GM12878 (cell line): ENCODE measurements at regions not wholly inside any gene's neighbourhood (a gene's known extent, or its start where the extent isn't known, plus 50 kb on each side); places are given as distances from the start of the nearest gene placed in this dataset.

ENCODE experiments used
- ATAC-seq: fragments of 200-7000 bp; cut with Tn5 transposase; 3 replicates; pipeline ENCODE4 v1.9.1; 2020; ENCODE audit warnings: mild to moderate bottlenecking, moderate library complexity
- BruUV-seq: library from RNA; stranded (reverse); fragments of 400-500 nt; replicated peaks from 2 replicates; lab custom pipeline; 2021; lab: Mats Ljungman, UMichigan
- CTCF ChIA-PET: fragments of 300-600 bp; sonication (Branson Sonifier 250); formaldehyde crosslinking; extraction: SDS; loops from one replicate; lab custom pipeline; 2021; ENCODE audit warnings: inconsistent platforms; lab: Yijun Ruan, JAX
- POLR2A ChIA-PET: fragments of 350-600 bp; formaldehyde crosslinking; extraction: SDS; loops from one replicate; lab custom pipeline; 2021; ENCODE audit warnings: inconsistent platforms; lab: Charles Lee
- RAD21 ChIA-PET: fragments of 300-600 bp; sonication (Branson Sonifier 250); formaldehyde crosslinking; loops from one replicate; lab custom pipeline; 2023; ENCODE audit warnings: antibody characterized with exemption; ENCODE audit not compliant: unreplicated experiment; lab: Charles Lee
- SMC1A ChIA-PET: fragments of 300-600 bp; sonication (Branson Sonifier 250); formaldehyde crosslinking; loops from one replicate; lab custom pipeline; 2023; ENCODE audit not compliant: unreplicated experiment, uncharacterized antibody; lab: Charles Lee
- DNase-seq: peaks from one replicate; pipeline ENCODE4 v3.0.0-alpha.2; 2011; ENCODE audit warnings: low read depth, low spot score
- FAIRE-seq: peaks from 3 replicates; lab custom pipeline; 2011; peaks lifted over from hg19 to GRCh38; lab: Jason Lieb, UNC
- H2AFZ ChIP-seq: 2 replicates; pipeline ENCODE4 v1.6.0; 2011; ENCODE audit warnings: low read depth, low read length, control low read depth; ENCODE audit not compliant: control insufficient read depth
- H3K27ac ChIP-seq: 2 replicates; pipeline ENCODE4 v1.5.1; 2011; ENCODE audit warnings: control low read depth; ENCODE audit not compliant: control insufficient read depth, insufficient read depth
- H3K27me3 ChIP-seq, 2 experiments: replicated peaks in 1 of 2; 2 replicates each; pipeline versions ENCODE4 v1.6.0 to v1.6.1; 2011; ENCODE audit warnings: low read length in 1 of 2; ENCODE audit not compliant: control insufficient read depth in 2 of 2, insufficient read depth in 2 of 2
- H3K36me3 ChIP-seq, 2 experiments: 2 replicates each; pipeline ENCODE4 v1.5.1; 2011; ENCODE audit warnings: low read length in 1 of 2; ENCODE audit not compliant: control insufficient read depth in 2 of 2, insufficient read depth in 2 of 2
- H3K4me1 ChIP-seq: 2 replicates; pipeline ENCODE4 v1.6.1; 2011; ENCODE audit warnings: mild to moderate bottlenecking, low read length, moderate library complexity, mixed read lengths; ENCODE audit not compliant: control insufficient read depth, insufficient read depth
- H3K4me2 ChIP-seq: 2 replicates; pipeline ENCODE4 v1.6.0; 2011; ENCODE audit warnings: control low read depth; ENCODE audit not compliant: control insufficient read depth, insufficient read depth
- H3K4me3 ChIP-seq: fragments of 200-600 bp; sonication (generic); 2 replicates; pipeline ENCODE4 v1.5.1; 2016
- H3K79me2 ChIP-seq: 2 replicates; pipeline ENCODE4 v1.6.0; 2011; ENCODE audit warnings: low read length; ENCODE audit not compliant: control insufficient read depth, insufficient read depth
- H3K9ac ChIP-seq: 2 replicates; pipeline ENCODE4 v1.8.0; 2011; ENCODE audit warnings: low read length, control low read depth, mixed read lengths; ENCODE audit not compliant: control insufficient read depth, insufficient read depth
- H3K9me3 ChIP-seq: replicated peaks from 3 replicates; pipeline ENCODE4 v1.5.1; 2011; ENCODE audit warnings: mild to moderate bottlenecking, low read length; ENCODE audit not compliant: control insufficient read depth, insufficient read depth
- H4K20me1 ChIP-seq: 2 replicates; pipeline ENCODE4 v1.6.0; 2011; ENCODE audit not compliant: control insufficient read depth, insufficient read depth
- EP300 ChIP-seq, 2 experiments: fragments of 150-350 bp in 1 of 2; IDR thresholded peaks; 2 replicates each; pipeline ENCODE4 v1.6.1; 2011 to 2012; ENCODE audit warnings: low read depth in 2 of 2, low read length in 2 of 2, borderline replicate concordance in 1 of 2, improper control_type of control experiment in 1 of 2, inconsistent platforms in 1 of 2; ENCODE audit not compliant: control insufficient read depth in 1 of 2
- FOXK2 ChIP-seq: fragments of 450-650 bp; IDR thresholded peaks from 2 replicates; pipeline ENCODE4 v1.6.1; 2017; ENCODE audit warnings: mild to moderate bottlenecking, moderate library complexity
- IKZF1 ChIP-seq: fragments of 450-650 bp; conservative IDR thresholded peaks from 2 replicates; pipeline ENCODE4 v1.6.1; 2017; ENCODE audit warnings: antibody characterized with exemption, mild to moderate bottlenecking
- NFIC ChIP-seq: IDR thresholded peaks from 2 replicates; pipeline ENCODE4 v1.6.1; 2012; ENCODE audit warnings: low read depth, mild to moderate bottlenecking, inconsistent platforms, low read length, moderate library complexity
- NR2C2 ChIP-seq: IDR thresholded peaks from 2 replicates; pipeline ENCODE4 v1.6.1; 2011; ENCODE audit warnings: borderline replicate concordance, low read depth; ENCODE audit not compliant: control insufficient read depth, insufficient read length
- NRF1 ChIP-seq: conservative IDR thresholded peaks from 2 replicates; pipeline ENCODE4 v1.6.1; 2011; ENCODE audit warnings: mild to moderate bottlenecking, low read depth, low read length, improper control_type of control experiment
- RUNX3 ChIP-seq: IDR thresholded peaks from 2 replicates; pipeline ENCODE4 v1.6.1; 2012; ENCODE audit warnings: low read length, inconsistent platforms
- SIN3A ChIP-seq: IDR thresholded peaks from 2 replicates; pipeline ENCODE4 v1.6.1; 2012; ENCODE audit warnings: low read depth, low read length, improper control_type of control experiment
- SPI1 ChIP-seq: IDR thresholded peaks from 2 replicates; pipeline ENCODE4 v1.6.1; 2011; ENCODE audit warnings: low read depth, mild to moderate bottlenecking, low read length, moderate library complexity, borderline replicate concordance; ENCODE audit not compliant: insufficient read depth
- SRF ChIP-seq, 2 experiments: IDR thresholded peaks; 2 replicates each; pipeline ENCODE4 v1.6.1; 2011; ENCODE audit warnings: low read depth in 2 of 2, low read length in 2 of 2, mild to moderate bottlenecking in 1 of 2, moderate library complexity in 1 of 2
- TCF12 ChIP-seq: IDR thresholded peaks from 2 replicates; pipeline ENCODE4 v1.6.1; 2011; ENCODE audit warnings: low read depth, mild to moderate bottlenecking, low read length
- TCF3 ChIP-seq: IDR thresholded peaks from 2 replicates; pipeline ENCODE4 v1.6.1; 2012; ENCODE audit warnings: low read depth, mild to moderate bottlenecking, low read length, borderline replicate concordance; ENCODE audit not compliant: insufficient read depth
- WGBS: methylation state at CpG from one replicate; pipeline ENCODE4 v1.1.6; 2016; ENCODE audit warnings: low lambda C conversion rate; ENCODE audit not compliant: insufficient replicate concordance, insufficient coverage; ENCODE audit errors: missing lambda C conversion rate; 5-methylcytosine and 5-hydroxymethylcytosine counted together
- in situ Hi-C: fragments of 300-500 bp; cut with MboI; formaldehyde crosslinking; loops from 9 replicates; pipeline ENCODE4 v1.14.3; 2018; ENCODE audit warnings: mixed read lengths
- intact Hi-C: fragments of 100-400 bp; cut with micrococcal nuclease; formaldehyde crosslinking; loops from one replicate; pipeline ENCODE4 v1.14.2; 2022; ENCODE audit not compliant: unreplicated experiment
- TF ChIP-seq, protein P1 (sequence below): fragments of 450-650 bp; IDR thresholded peaks from 2 replicates; pipeline ENCODE4 v1.6.1; 2016; ENCODE audit warnings: mild to moderate bottlenecking, moderate library complexity, borderline replicate concordance
- TF ChIP-seq, protein P2 (sequence below): IDR thresholded peaks from 2 replicates; pipeline ENCODE4 v1.6.1; 2012; ENCODE audit warnings: low read length, inconsistent platforms

- ATAC-seq (peak; percentile 28), DNase-seq (no peak), FAIRE-seq (no peak)
- Histone ChIP-seq H3K79me2 (no peaks in the 10 kb centered on the region), H3K4me2 (no peak overlapping the region), H3K4me3 (no peak overlapping the region), H3K9ac (no peak overlapping the region), H3K4me1 (no peaks in the 10 kb centered on the region), H3K27me3 (no peaks in the 10 kb centered on the region), H3K27ac (no peak overlapping the region), H4K20me1 (no peaks in the 10 kb centered on the region), H3K36me3 (no peaks in the 10 kb centered on the region), H2AFZ (no peak overlapping the region), H3K9me3 (no peaks in the 10 kb centered on the region)
- POLR2A ChIA-PET: interaction anchor here (1.2 kb wide), 1 partner anchor 12 kb away, joined by 4 read pairs; no protein-coding TSS in a partner anchor
- TF ChIP-seq NR2C2 (no peak), SPI1 (peak; percentile 59), SRF (IDR thresholded peaks at IDR 0.05; ENCODE audit: low read depth in 2 of 2, low read length in 2 of 2) (peak in 1 of 2 experiments; percentile 26; a peak in 1 of 4 replicates), NRF1 (no peak), NFIC (peak; percentile 28; the same call in 1 of the 2 replicates), IKZF1 (no peak), TCF12 (no peak), FOXK2 (no peak), EP300 (IDR thresholded peaks at IDR 0.05; ENCODE audit: borderline replicate concordance in 1 of 2, control insufficient read depth in 1 of 2, low read depth in 2 of 2, low read length in 2 of 2) (no peak), RUNX3 (no peak), SIN3A (no peak), TCF3 (no peak)
- TF ChIP-seq, protein P1, sequence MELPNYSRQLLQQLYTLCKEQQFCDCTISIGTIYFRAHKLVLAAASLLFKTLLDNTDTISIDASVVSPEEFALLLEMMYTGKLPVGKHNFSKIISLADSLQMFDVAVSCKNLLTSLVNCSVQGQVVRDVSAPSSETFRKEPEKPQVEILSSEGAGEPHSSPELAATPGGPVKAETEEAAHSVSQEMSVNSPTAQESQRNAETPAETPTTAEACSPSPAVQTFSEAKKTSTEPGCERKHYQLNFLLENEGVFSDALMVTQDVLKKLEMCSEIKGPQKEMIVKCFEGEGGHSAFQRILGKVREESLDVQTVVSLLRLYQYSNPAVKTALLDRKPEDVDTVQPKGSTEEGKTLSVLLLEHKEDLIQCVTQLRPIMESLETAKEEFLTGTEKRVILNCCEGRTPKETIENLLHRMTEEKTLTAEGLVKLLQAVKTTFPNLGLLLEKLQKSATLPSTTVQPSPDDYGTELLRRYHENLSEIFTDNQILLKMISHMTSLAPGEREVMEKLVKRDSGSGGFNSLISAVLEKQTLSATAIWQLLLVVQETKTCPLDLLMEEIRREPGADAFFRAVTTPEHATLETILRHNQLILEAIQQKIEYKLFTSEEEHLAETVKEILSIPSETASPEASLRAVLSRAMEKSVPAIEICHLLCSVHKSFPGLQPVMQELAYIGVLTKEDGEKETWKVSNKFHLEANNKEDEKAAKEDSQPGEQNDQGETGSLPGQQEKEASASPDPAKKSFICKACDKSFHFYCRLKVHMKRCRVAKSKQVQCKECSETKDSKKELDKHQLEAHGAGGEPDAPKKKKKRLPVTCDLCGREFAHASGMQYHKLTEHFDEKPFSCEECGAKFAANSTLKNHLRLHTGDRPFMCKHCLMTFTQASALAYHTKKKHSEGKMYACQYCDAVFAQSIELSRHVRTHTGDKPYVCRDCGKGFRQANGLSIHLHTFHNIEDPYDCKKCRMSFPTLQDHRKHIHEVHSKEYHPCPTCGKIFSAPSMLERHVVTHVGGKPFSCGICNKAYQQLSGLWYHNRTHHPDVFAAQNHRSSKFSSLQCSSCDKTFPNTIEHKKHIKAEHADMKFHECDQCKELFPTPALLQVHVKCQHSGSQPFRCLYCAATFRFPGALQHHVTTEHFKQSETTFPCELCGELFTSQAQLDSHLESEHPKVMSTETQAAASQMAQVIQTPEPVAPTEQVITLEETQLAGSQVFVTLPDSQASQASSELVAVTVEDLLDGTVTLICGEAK: peak; percentile 14; the same call in 1 of the 2 replicates
- TF ChIP-seq, protein P2, sequence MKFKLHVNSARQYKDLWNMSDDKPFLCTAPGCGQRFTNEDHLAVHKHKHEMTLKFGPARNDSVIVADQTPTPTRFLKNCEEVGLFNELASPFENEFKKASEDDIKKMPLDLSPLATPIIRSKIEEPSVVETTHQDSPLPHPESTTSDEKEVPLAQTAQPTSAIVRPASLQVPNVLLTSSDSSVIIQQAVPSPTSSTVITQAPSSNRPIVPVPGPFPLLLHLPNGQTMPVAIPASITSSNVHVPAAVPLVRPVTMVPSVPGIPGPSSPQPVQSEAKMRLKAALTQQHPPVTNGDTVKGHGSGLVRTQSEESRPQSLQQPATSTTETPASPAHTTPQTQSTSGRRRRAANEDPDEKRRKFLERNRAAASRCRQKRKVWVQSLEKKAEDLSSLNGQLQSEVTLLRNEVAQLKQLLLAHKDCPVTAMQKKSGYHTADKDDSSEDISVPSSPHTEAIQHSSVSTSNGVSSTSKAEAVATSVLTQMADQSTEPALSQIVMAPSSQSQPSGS: no peak
- SMC1A ChIA-PET: interaction anchor here (0.6 to 4.5 kb wide), 7 partner anchors 11 to 84 kb away, joined by 3 to 44 read pairs (median 4); no protein-coding TSS in a partner anchor
- in situ Hi-C loops: no loop called here
- 37% methylated on average over 5 of the region's 5 CpGs for WGBS
- intact Hi-C loops: no loop called here
- RAD21 ChIA-PET: interaction anchor here (1.2 to 3.6 kb wide), 3 partner anchors 12 to 62 kb away, joined by 3 to 16 read pairs (median 3); no protein-coding TSS in a partner anchor
- CTCF ChIA-PET: interaction anchor here (1.0 to 3.2 kb wide), 3 partner anchors 24 to 535 kb away, joined by 3 to 11 read pairs (median 3); no protein-coding TSS in a partner anchor
- BruUV-seq: no TSS peak
Observed at GRCh38 chr7:124250297-124251034, 217.6 kb upstream of the TMEM229A start.
